ENCODE measurements at regions not wholly inside any gene's neighbourhood (a gene's known extent, or its start where the extent isn't known, plus 50 kb on each side); places are given as distances from the start of the nearest gene placed in this dataset.

- Histone ChIP-seq H2AFZ (ENCODE audit: low read length) (no peak overlapping the region), H3K9me3 (ENCODE audit: control insufficient read depth, insufficient read depth, low read depth, low read length) (no peaks in the 10 kb centered on the region), H4K20me1 (ENCODE audit: control insufficient read depth, extremely low read depth, insufficient read depth, low read length) (no peaks in the 10 kb centered on the region), H3K27me3 (ENCODE audit: control insufficient read depth, insufficient read depth, low read length) (no peaks in the 10 kb centered on the region), H3K4me3 (replicated peaks in 1 of 4; ENCODE audit: control extremely low read depth in 1 of 4, insufficient read depth in 1 of 4, low read depth in 3 of 4, low read length in 4 of 4) (no peak overlapping the region), H3K36me3 (ENCODE audit: control insufficient read depth, insufficient read depth, low read length) (no peaks in the 10 kb centered on the region), H3K9ac (ENCODE audit: insufficient read depth, low read length) (no peak overlapping the region), H3K4me2 (ENCODE audit: extremely low read depth, insufficient read depth, low read length) (no peak overlapping the region), H3K79me2 (ENCODE audit: control insufficient read depth, insufficient read depth, low read length) (no peaks in the 10 kb centered on the region), H3K27ac (ENCODE audit: insufficient read depth, low read length) (no peak overlapping the region), H3K4me1 (ENCODE audit: control insufficient read depth, extremely low read depth, insufficient read depth, low read length) (no peaks in the 10 kb centered on the region)
- no peak for DNase-seq (ENCODE audit: low read depth in 2 of 2)
- no peak for TF ChIP-seq CTCF (conservative IDR thresholded peaks at IDR 0.05 in 1 of 2, IDR thresholded peaks at IDR 0.05 in 1 of 2; ENCODE audit: low read depth in 1 of 2, low read length in 2 of 2)
- no peak for TF ChIP-seq EZH2 (IDR thresholded peaks at IDR 0.05; ENCODE audit: low read length, missing control alignments)
These were observed 238.4 kb upstream of the VEPH1 start for GRCh38 chr3:157741607-157742006.

- Histone ChIP-seq H3K4me3 (replicated peaks in 1 of 4; ENCODE audit: control extremely low read depth in 1 of 4, insufficient read depth in 1 of 4, low read depth in 3 of 4, low read length in 4 of 4) (no peak overlapping the region), H4K20me1 (ENCODE audit: control insufficient read depth, extremely low read depth, insufficient read depth, low read length) (no peaks in the 10 kb centered on the region), H3K9ac (ENCODE audit: insufficient read depth, low read length) (no peak overlapping the region), H3K4me1 (ENCODE audit: control insufficient read depth, extremely low read depth, insufficient read depth, low read length) (no peaks in the 10 kb centered on the region), H3K27ac (ENCODE audit: insufficient read depth, low read length) (no peak overlapping the region), H3K9me3 (ENCODE audit: control insufficient read depth, insufficient read depth, low read depth, low read length) (no peaks in the 10 kb centered on the region), H3K27me3 (ENCODE audit: control insufficient read depth, insufficient read depth, low read length) (no peaks in the 10 kb centered on the region), H3K36me3 (ENCODE audit: control insufficient read depth, insufficient read depth, low read length) (no peaks in the 10 kb centered on the region), H3K4me2 (ENCODE audit: extremely low read depth, insufficient read depth, low read length) (no peak overlapping the region), H2AFZ (ENCODE audit: low read length) (no peak overlapping the region), H3K79me2 (ENCODE audit: control insufficient read depth, insufficient read depth, low read length) (no peaks in the 10 kb centered on the region)
- no peak for TF ChIP-seq EZH2 (IDR thresholded peaks at IDR 0.05; ENCODE audit: low read length, missing control alignments)
- TF ChIP-seq CTCF (conservative IDR thresholded peaks at IDR 0.05 in 1 of 2, IDR thresholded peaks at IDR 0.05 in 1 of 2; ENCODE audit: low read depth in 1 of 2, low read length in 2 of 2): no peak
- no peak for DNase-seq (ENCODE audit: low read depth in 2 of 2)
These were observed 235.2 kb upstream of the VEPH1 start for GRCh38 chr3:157738441-157738840.

- Histone ChIP-seq H3K79me2 (ENCODE audit: control insufficient read depth, insufficient read depth, low read length) (no peaks in the 10 kb centered on the region), H4K20me1 (ENCODE audit: control insufficient read depth, extremely low read depth, insufficient read depth, low read length) (no peaks in the 10 kb centered on the region), H3K4me1 (ENCODE audit: control insufficient read depth, extremely low read depth, insufficient read depth, low read length) (no peaks in the 10 kb centered on the region), H2AFZ (ENCODE audit: low read length) (no peak overlapping the region), H3K36me3 (ENCODE audit: control insufficient read depth, insufficient read depth, low read length) (no peaks in the 10 kb centered on the region), H3K27ac (ENCODE audit: insufficient read depth, low read length) (no peak overlapping the region), H3K9ac (ENCODE audit: insufficient read depth, low read length) (no peak overlapping the region), H3K4me3 (replicated peaks in 1 of 4; ENCODE audit: control extremely low read depth in 1 of 4, insufficient read depth in 1 of 4, low read depth in 3 of 4, low read length in 4 of 4) (no peak overlapping the region), H3K4me2 (ENCODE audit: extremely low read depth, insufficient read depth, low read length) (no peak overlapping the region), H3K9me3 (ENCODE audit: control insufficient read depth, insufficient read depth, low read depth, low read length) (no peaks in the 10 kb centered on the region), H3K27me3 (ENCODE audit: control insufficient read depth, insufficient read depth, low read length) (no peaks in the 10 kb centered on the region)
- no peak for TF ChIP-seq CTCF (conservative IDR thresholded peaks at IDR 0.05 in 1 of 2, IDR thresholded peaks at IDR 0.05 in 1 of 2; ENCODE audit: low read depth in 1 of 2, low read length in 2 of 2)
- no peak for TF ChIP-seq EZH2 (IDR thresholded peaks at IDR 0.05; ENCODE audit: low read length, missing control alignments)
- DNase-seq (ENCODE audit: low read depth in 2 of 2): no peak
These were observed 215.6 kb upstream of the VEPH1 start for GRCh38 chr3:157718800-157719199.
